GM19452 (cell line): ENCODE measurements at regions not wholly inside any gene's neighbourhood (a gene's known extent, or its start where the extent isn't known, plus 50 kb on each side); places are given as distances from the start of the nearest gene placed in this dataset.
"Not testable (repeated sequence)": the region's sequence is repeated elsewhere in the genome, so short reads cannot be mapped to it uniquely, and the experiment has no call there.

Experiments used
- ATAC-seq: cut with Tn5 transposase; IDR thresholded peaks from one replicate; pipeline ENCODE4 v1.9.1; 2021; ENCODE audit not compliant: unreplicated experiment

DNA sequence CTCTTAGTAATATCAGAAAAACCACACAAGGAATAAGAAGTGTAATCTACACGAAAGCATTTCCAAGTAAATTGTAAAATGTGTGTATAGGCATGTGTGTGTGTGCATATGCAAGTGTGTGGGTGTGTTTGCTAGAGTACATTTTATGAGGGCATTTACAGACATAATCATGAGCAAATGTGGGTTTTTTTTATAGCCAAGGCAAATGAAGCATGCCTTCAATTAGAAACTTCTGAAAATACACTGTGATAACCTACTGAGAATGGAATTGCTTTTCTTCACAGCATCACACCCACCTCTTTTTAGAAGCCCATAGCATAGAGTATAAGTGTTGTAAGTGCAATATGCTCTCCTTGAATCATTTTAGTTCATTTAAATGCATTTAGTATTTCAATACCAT, 1721.1 kb downstream of the GRIK2 start:
- ATAC-seq = no peak

DNA sequence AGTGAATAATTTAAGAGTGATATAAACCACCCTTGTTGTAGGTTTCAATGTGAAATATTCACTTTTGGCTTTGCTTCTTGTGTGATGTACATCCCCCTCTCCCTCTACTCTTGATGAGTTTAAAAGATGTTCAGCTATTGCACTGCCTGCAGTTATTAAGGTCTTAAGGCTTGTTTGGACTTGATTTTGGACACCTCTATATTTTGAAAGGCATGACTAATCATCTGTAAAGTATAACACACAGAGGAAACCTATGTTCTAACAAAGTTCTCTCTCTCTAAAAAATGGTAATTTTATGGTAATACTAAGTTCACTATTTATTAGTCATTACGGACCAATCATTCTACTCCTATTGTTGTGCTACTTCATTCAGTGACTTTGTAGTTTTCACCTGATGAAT, 1719.9 kb downstream of the GRIK2 start:
- ATAC-seq = no peak

DNA sequence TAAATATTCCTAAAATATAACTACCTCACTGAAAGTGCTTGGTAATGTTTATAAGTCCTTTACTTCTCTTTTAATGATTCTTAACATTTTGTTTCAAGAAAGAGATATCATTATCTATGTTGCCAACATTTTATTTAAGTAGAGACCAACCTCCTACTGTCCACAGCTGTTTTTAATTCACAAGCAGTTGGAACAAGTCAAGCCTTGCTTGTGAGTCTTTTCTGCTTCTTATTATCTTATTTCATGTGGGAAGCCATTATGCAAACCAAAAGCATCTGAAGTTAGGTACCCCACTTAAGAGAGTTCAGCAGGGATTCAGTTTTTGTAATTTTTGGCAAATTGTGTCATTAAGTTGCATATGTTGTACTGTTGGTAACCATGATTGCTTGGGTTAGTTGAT, 1714.5 kb downstream of the GRIK2 start:
- no peak for ATAC-seq

DNA sequence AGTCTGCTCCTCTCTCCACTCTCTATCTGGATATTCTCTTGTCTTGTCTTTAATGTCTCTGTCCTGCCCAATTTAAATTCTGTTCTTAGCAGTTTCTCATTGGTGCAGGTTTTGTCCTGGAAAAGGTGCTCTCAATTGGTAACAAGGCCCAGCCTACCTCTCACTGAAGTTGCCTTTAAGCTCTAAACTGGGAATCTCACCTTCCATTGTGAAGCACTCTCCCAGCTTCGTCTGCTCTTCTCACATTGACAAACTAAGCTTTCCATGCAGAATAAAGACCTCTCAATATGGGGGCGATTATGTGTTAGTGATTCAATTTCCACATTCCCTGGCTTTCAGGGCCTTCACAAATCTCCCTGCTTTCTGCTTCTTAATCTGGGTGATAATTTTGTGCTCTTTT, 1712.2 kb downstream of the GRIK2 start:
- no peak for ATAC-seq

DNA sequence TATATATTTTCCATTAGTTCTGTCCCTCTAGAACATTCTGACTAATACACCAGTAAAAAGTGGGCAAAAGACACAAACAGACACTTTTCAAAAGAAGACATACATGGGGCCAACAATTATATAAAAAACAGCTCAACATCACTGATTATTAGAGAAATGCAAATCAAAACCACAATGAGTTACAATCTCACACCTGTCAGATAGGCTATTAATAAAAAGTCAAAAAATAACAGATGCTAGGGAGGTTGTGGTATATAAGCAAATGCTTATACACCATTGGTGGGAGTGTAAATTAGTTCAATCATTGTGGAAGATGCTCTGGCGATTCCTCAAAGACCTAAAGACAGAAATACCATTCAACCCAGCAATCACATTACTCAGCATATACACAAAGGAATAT, 1707.8 kb downstream of the GRIK2 start:
- ATAC-seq = no peak

DNA sequence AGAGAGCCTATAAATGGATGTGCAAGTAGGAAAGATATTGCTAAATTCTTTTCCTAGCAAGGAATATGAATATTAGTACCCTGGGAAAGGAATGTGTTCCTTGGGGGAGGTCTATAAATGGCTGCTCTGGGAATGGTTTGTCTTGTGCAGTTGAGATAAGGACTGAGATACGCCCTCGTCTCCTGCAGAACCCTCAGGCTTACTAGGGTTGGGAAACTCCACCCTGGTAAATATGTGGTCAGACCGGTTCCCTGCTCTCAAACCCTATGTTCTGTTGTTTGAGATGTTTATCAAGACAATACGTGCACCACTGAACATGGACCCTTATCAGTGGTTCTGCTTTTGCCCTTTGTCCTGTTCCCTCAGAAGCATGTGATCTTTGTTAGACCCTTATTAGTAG, 1698.9 kb downstream of the GRIK2 start:
- ATAC-seq = not testable (repeated sequence)

DNA sequence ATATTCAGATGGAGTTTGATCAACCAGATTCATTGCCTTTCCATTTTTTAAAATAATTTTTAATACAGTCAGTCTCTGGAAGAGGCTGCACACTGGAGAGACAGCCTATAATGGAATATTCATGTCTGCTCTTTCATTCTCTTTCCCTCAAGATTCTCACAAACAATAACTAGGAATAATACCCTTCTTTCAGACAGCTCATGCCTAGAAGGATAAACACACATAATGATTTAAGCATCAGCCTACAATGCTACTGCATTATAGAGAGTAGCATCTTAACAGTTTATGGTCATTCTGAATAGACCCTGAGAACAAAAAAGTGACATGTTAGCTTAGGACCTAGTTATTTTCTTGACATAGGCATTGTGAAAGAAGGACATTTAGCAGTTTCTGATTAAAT, 1692.3 kb downstream of the GRIK2 start:
- ATAC-seq = no peak

DNA sequence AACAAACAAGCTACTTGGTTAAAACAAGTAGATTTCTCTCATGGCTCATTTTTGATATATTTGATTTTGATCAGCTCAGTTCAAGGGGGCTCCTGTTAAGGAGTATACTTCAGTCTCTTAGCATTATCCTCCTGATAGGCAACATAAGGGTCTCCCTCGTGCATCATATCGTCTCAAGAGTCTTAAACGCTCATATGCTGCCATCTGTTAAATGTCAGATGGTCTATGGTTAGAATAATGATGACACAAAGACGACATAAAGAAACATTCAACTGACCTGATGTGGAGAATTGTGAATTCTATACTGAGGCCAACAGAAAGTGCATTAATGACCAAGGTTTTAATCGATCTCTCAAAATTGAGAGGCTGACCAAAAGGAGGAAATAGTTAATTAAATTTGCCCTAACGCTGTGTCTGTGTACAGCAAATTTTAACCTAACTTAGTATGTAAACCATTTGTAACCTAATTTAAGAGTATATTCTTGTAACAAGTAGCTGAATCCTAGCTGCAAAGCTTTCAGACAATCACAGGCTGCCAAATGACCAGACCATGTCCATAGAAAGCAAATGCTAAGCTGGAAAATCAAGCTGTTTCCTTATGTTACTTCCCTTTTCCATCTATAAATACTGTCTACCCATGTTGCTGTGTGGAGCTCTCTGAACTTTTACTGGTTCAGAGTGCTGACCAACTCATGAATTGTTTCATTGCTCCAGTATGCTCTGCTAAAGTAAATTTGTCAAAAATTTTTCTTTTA, 1688.5 kb downstream of the GRIK2 start:
- ATAC-seq = no peak

DNA sequence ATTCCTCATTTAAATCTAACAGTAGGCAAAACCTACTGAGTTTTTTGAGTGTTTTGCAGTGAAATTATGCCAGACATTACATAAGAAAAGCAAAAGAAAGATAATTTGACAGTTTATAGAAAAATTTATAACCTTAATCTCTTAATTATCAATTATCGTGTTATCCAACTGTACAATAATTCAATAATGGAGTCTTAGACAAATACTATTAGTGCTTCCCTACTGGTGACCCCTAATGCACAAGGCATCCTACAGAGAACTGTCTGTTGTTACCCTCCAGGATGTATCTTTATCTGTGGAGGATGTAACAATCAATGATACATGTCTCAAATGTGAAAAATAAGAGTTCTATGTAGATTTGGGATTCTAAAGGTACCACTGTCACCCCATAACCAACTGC, 1687.6 kb downstream of the GRIK2 start:
- ATAC-seq = no peak

DNA sequence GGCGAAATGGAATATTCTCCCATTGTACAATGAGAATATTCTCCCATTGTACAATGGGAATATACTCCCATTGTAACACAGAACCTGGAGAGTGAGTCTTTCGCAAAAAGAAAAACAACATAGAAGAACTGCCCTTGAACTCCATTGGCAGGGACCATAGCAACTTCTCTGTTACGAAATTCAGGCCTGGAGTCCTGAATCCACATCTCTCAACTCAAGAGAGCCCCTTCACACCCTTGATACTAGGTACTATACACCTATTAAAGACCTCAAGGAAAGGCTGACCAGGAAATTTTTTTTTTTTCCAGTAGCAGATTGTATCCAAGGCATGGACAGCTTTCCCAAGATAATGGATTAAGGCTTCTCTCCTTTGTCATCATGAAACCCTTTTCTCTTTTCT, 1687.0 kb downstream of the GRIK2 start:
- ATAC-seq = no peak

DNA sequence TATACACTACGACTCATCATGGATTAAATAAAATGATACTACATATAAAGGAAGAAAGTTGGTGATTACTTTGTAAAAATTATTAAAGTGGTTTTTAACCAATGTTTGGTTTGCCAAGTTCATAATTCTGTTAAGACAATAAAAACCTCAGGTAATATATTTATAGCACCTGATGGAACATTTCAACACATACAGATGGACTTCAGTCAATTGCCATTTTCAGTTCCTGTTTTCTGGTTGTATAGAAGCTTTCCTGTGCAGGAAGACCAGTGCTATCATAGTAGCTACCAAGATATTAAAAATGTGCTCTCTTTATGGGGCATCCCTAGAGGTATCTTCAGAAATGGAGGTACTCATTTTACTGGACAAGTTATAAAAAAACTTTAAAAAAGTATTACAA, 1686.4 kb downstream of the GRIK2 start:
- ATAC-seq = no peak

DNA sequence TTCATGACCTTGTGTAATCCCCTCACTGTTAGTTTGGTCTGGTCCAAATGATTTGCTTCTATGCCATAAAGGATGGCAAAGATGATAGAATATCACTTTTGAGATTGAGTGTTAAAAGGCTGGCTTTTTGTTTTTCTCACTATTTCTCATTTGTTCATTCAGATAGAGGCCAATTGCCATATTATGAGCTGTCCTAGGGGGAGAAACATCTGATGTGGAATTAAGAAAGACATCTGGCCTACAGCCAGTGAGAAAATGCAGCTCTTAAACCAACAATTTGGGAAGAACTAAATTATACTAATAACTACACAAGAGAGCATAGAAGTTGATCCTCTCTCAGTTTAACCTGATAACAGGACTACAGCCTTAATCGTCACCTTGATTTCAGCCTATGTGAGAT, 1668.6 kb downstream of the GRIK2 start:
- ATAC-seq = no peak

DNA sequence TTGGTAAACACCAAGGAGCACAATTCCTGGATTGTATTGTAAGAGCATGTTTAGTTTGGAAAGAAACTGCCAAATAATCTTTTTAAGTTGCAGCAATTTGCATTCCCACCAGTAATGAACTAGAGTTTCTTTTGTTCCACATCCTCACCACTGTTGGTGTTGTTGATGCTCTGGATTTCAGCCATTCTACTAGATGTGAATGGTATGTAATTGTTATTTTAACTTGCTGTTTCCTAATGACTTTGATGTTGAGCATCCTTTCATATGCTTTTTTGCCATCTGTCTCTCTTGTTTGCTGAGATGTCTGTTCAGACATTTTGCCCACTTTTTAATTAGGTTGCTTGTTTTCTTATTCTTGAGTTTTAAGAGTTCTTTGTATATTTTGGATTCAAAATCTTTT, 1654.1 kb downstream of the GRIK2 start:
- ATAC-seq = no peak

DNA sequence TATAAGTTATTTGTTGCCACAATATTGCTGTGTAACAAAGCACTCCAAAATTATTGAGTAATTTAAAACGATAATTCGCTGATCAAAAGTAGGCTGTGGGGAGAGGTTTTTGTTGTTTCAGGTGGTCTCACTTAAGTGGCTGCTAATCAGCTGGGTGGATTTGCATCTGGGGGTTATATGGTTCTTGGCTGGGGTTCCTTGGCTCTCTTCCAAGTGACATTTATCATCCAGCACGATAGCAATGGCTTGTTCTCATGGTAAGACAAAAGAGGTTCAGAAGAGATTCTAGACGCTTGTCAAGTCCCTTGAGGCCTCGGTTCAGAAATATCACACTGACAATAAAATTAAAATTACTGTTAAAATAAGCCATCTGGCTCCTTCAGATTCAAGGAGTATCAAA, 1648.8 kb downstream of the GRIK2 start:
- no peak for ATAC-seq

DNA sequence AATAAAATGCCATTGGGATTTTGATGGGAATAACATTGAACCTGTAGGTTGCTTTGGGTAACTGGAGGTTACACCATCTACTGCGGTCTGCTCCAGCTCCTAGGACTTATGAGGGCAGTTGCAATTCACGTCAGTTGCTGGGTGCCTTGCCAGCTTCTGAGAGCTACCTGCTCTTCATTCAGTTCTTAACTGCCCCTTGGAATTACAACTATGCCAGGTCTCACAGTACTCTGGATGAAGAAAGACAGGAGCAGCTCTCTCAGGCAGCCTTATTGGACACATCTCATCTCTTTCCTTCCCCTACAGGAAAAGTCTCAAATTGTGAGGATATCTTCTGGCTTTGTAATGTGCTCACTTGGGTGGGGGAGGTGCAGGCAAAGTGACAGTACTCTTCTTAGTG, 1643.3 kb downstream of the GRIK2 start:
- ATAC-seq = no peak

DNA sequence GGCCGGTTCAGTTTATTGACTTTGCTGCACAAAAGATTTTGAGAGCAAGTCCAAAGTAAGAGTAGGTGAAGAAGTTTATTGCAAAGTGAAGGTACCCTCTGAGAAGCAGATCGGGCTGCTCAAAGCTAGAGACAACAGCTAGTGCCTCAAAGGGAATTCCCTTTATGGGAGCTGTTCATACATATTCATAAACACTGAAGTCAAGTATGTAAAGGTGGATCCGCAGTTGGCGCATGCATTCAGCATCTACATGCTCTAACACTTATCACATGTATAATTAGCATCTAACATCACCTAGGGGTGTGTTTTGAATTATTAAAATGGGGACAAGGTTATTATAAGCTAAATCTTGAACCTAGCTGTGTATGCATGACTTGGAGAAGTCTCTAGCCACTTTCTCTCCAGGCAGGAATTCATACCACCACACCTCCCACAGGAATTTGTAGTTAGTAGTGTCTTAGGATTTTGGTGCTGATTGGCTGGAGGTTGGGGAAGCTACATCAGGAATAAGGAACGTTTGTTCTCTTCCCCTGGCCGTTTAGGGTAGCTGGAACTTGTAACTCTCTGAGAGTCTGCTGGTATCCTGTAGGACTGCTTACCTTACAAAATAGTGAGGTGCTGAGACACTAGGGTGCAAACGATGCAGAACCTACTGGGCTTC, 1633.9 kb downstream of the GRIK2 start:
- ATAC-seq = no peak

DNA sequence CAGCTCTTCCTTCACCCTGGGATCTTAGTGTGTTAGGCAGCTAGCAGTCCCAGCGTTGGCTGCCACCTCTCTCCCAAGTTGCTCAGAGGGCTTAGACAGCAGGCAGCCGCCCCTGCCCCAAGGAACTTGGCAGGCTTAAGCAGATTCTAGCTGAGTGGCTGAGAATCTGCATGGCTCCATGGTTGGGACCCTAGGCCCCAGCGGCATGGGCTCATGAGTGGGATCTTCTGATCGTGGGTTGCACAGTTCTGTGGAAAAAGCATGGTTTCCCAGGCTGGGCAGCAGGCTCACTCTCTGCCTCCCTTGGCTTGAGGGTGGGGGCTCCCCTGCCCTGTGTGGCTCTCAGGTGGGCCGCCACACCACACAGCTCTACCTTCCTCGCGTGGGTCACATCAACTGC, 1624.9 kb downstream of the GRIK2 start:
- ATAC-seq = no peak

DNA sequence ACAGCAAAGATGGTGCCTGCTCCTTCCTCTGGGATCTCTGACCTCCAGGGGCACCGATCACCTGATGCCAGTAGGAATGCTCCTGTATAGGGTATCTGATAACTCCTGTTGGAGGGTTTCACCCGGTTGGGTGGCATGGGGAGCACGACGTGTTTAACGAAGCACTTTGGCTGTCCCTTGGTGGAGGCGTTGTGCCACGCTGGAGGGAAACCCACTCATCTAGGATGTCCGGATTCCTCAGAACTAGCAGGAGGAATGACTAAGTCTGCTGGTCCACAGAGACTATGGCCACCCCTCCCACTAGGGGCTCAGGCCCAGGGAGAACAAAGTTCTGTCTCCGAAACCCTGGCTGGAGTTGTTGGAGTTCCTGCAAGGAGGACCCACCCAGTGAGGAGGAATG, 1624.4 kb downstream of the GRIK2 start:
- ATAC-seq = no peak

DNA sequence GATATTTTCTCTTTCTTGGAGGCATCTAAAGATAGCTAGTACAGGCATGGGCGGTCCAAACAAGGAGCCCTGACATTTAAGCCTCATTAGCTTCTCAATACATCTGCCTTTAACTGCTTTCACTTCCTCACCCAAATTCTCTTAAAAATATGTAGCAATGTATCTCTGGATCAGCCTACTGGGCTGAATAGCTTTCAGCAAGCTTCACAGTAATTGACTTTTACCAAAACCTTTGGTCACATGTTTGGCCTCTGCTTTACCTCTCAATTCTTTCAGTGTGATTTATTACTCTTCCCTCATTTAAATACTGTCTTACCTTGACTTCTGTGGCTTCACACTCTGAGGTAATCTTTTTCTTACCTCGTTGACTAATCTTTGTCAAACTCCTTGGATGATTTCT, 1618.1 kb downstream of the GRIK2 start:
- no peak for ATAC-seq

DNA sequence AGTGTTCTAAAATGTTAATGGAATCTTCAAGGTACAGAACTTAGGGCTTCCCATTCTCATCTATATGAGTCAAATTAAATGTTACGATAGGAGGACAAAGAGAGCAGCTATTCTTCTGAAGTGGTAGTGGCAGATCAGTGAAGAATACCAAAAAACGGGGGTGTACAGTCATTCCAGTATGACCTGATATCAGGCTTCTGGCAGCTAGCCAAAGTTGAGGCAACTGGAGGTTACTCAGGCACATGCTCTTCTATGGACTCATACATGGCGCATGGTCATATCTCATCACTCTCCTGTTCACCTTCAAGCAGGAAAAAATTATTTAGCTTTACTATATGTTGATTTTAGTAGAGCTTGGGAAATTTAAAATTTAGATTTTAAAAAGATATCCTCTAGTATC, 1608.8 kb downstream of the GRIK2 start:
- ATAC-seq = no peak

DNA sequence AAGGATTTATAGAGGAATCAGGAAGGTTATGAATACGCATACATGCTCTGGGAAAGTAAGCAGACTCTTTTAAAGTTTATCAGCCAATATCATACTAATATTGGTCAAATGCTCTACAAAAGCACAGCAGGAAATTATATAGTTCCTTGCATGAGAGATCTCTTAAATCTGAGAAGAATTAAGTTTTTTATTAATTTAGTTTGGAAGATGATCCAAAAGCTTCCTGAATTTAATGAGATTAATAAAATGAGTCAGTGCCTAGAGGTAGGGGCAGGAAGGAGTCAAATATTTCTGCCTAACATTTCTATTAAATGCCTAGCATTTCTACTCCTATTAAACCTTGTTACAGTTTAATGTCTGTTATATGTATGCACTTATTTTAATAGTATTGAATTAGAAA, 1608.2 kb downstream of the GRIK2 start:
- no peak for ATAC-seq

DNA sequence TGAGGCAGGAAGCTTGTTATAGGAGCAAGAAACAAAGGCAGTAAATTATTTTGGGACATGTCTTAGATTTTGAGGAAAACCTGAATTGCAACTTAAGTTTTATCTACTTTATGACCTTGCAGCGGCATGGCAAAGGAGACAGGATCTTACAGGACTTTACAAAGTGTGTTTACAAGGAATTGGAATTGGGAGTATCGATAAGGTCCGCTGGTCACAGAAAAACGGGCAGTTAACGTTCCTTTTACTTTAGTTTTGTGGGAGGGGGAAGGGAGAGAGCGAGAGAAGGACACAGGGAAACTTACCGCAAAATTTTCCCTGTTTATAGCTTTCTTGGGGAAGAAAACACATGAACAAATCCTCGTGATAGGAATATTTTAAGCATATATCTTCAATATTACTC, 1607.2 kb downstream of the GRIK2 start:
- no peak for ATAC-seq

DNA sequence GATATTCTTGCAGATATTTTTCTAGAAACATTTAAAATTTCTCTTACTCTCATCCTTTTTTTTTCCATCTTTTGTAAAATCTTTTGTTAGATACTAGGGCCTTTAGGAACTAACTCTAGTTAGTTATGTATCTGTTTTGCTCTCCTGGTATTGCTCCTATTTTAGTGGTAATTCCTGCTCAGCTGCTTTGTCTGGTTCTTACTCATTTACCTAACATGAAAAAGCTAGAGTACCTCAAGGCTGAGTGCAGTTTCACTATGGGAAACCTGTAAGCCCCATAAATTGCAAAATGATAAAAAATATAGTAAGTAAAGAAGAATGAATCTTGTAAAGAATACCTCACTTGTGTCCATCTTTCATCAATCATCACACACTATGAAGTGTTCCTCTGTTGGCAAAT, 1602.0 kb downstream of the GRIK2 start:
- ATAC-seq = no peak
